C4-2B (cell line): ENCODE measurements at regions not wholly inside any gene's neighbourhood (a gene's known extent, or its start where the extent isn't known, plus 50 kb on each side); places are given as distances from the start of the nearest gene placed in this dataset.

Source experiments
- H3K27ac ChIP-seq: fragments of 450-650 bp; 2 replicates; pipeline ENCODE4 v1.5.1; 2017
- CTCF ChIP-seq: fragments of 450-650 bp; conservative IDR thresholded peaks from 2 replicates; pipeline ENCODE4 v1.5.1; 2017; ENCODE audit warnings: mild to moderate bottlenecking
- ZFX ChIP-seq: fragments of 450-650 bp; IDR thresholded peaks from 2 replicates; pipeline ENCODE4 v1.6.1; 2017

- no peak for TF ChIP-seq CTCF
- TF ChIP-seq ZFX: no peak
- no peak overlapping the region for H3K27ac ChIP-seq
Observed at GRCh38 chr12:69151254-69151764, 88.1 kb upstream of the CPSF6 start.

- no peak for TF ChIP-seq ZFX
- peak; percentile 98 for TF ChIP-seq CTCF
- H3K27ac ChIP-seq: no peak overlapping the region
Observed at GRCh38 chr12:69154585-69155363, 84.6 kb upstream of the CPSF6 start.

DNA sequence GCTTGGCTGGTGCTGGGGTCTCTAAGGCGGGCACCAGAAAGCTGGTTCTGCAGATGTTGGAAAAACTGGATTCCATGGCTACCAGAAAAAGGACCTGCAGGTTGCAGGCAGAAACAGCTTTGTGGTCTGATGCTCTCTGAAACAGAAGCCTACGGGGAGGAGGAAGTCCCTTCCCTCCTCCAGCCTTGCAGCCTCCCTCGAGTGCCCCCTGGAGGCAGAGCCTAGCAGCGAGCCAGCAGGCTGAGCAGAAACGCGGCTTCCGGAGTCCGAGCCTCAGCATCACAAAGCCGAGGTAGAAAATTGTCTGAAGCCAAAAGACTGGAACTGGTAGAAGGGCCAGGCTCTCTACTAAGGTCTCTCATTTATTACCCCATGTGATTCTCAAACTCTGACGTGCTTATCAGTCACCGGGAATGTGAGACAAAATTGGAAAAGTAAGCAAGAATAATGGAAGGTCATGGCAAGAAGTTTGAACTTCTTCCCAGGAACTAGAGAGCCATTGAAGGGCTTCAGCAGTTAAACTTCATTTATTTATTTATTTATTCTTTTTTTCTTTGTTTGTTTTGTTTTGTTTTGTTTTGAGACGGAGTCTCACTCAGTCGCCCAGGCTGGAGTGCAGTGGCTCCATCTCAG lies 82.2 kb upstream of the CPSF6 start:
- TF ChIP-seq ZFX: no peak
- TF ChIP-seq CTCF: peak; percentile 99
- no peak overlapping the region for H3K27ac ChIP-seq

- no peak for TF ChIP-seq CTCF
- no peak for TF ChIP-seq ZFX
- no peak overlapping the region for H3K27ac ChIP-seq
Observed at GRCh38 chr12:69161829-69162228, 77.5 kb upstream of the CPSF6 start.

GRCh38 chr12:69163681-69164362 lies 75.5 kb upstream of the CPSF6 start:
- TF ChIP-seq CTCF: no peak
- TF ChIP-seq ZFX: no peak
- H3K27ac ChIP-seq: no peak overlapping the region

DNA sequence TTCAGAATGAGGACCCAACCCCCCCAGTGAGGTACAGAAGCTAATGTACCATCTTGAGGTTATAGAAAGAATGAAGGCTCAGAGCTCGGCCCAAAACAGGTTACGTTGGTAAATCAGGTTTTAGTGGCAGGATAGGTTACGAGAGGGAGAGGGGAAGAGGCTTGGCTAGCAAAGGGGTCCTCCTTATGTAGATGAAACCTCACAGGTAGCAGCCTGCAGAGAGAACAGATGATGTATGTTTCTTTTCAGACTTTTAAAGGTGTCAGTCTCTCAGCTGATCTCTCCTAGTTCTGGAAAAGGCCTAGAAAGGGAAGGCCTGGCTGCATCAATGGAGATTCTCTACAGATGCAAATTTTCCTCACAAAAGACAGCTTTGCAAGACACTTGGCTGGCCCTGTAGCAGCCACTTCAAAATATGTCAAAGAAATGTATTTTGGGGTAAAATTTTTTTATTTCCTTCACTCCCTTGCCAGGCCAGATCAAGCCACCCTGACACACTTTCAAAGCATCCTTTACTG lies 71.7 kb upstream of the CPSF6 start:
- no peak for TF ChIP-seq CTCF
- TF ChIP-seq ZFX: no peak
- H3K27ac ChIP-seq: no peak overlapping the region
